IMR-90 (cell line): ENCODE measurements at regions not wholly inside any gene's neighbourhood (a gene's known extent, or its start where the extent isn't known, plus 50 kb on each side); places are given as distances from the start of the nearest gene placed in this dataset.

ENCODE experiments used
- ATAC-seq: fragments of 200-7000 bp; cut with Tn5 transposase; 2 replicates; pipeline ENCODE4 v1.9.1; 2020; ENCODE audit warnings: low read depth, mild to moderate bottlenecking, moderate library complexity
- BruUV-seq: library from RNA; stranded (reverse); fragments of 400-500 nt; replicated peaks from 2 replicates; lab custom pipeline; 2021; lab: Mats Ljungman, UMichigan
- CTCF ChIA-PET: fragments of 300-600 bp; formaldehyde crosslinking; extraction: SDS; loops from one replicate; lab custom pipeline; 2021; ENCODE audit warnings: antibody characterized with exemption; lab: Yijun Ruan, JAX
- POLR2A ChIA-PET: fragments of 300-600 bp; sonication (Branson Sonifier 250); formaldehyde crosslinking; loops from one replicate; lab custom pipeline; 2022; ENCODE audit warnings: antibody characterized with exemption; ENCODE audit not compliant: unreplicated experiment; lab: Charles Lee
- DNase-seq: peaks from one replicate; pipeline ENCODE4 v3.0.0; 2013
- H2AFZ ChIP-seq: replicated peaks from 2 replicates; pipeline ENCODE3; 2013; ENCODE audit warnings: low read length, mild to moderate bottlenecking; ENCODE audit not compliant: poor library complexity
- H2AK5ac ChIP-seq: 2 replicates; pipeline ENCODE4 v1.6.1; 2013; ENCODE audit warnings: low read depth, low read length, inconsistent platforms
- H2AK9ac ChIP-seq: replicated peaks from 2 replicates; pipeline ENCODE3; 2013; ENCODE audit warnings: mild to moderate bottlenecking, low read depth, low read length, moderate library complexity; ENCODE audit not compliant: poor library complexity
- H2BK120ac ChIP-seq: 2 replicates; pipeline ENCODE4 v1.6.1; 2013; ENCODE audit warnings: low read depth, low read length, inconsistent platforms
- H2BK15ac ChIP-seq: 3 replicates; pipeline ENCODE4 v1.6.1; 2013; ENCODE audit warnings: low read depth, low read length, inconsistent platforms
- H2BK20ac ChIP-seq: 2 replicates; pipeline ENCODE4 v1.6.1; 2013; ENCODE audit warnings: low read depth, mild to moderate bottlenecking, inconsistent platforms, low read length, moderate library complexity
- H2BK5ac ChIP-seq: 2 replicates; pipeline ENCODE4 v1.6.1; 2013; ENCODE audit warnings: mild to moderate bottlenecking, low read depth, low read length, inconsistent platforms; ENCODE audit not compliant: poor library complexity, severe bottlenecking
- H3K14ac ChIP-seq: replicated peaks from 2 replicates; pipeline ENCODE4 v1.6.1; 2013; ENCODE audit warnings: low read depth, low read length, inconsistent platforms
- H3K18ac ChIP-seq: 2 replicates; pipeline ENCODE4 v1.6.1; 2013; ENCODE audit warnings: low read depth, low read length, control low read depth
- H3K23ac ChIP-seq: 2 replicates; pipeline ENCODE4 v1.6.1; 2013; ENCODE audit warnings: low read depth, low read length, inconsistent platforms
- H3K27ac ChIP-seq: 2 replicates; pipeline ENCODE4 v1.5.1; 2013; ENCODE audit warnings: mild to moderate bottlenecking, control low read depth, low read length; ENCODE audit not compliant: insufficient read depth
- H3K27me3 ChIP-seq: 2 replicates; pipeline ENCODE4 v1.6.1; 2013; ENCODE audit warnings: low read length; ENCODE audit not compliant: control insufficient read depth, insufficient read depth
- H3K36me3 ChIP-seq: 2 replicates; pipeline ENCODE4 v1.6.1; 2013; ENCODE audit warnings: low read length, mixed read lengths; ENCODE audit not compliant: control insufficient read depth, insufficient read depth
- H3K4ac ChIP-seq: 2 replicates; pipeline ENCODE4 v1.6.1; 2013; ENCODE audit warnings: low read depth, low read length, inconsistent platforms
- H3K4me1 ChIP-seq: 2 replicates; pipeline ENCODE4 v1.6.1; 2013; ENCODE audit warnings: low read length, mixed read lengths; ENCODE audit not compliant: control insufficient read depth, insufficient read depth
- H3K4me2 ChIP-seq: 2 replicates; pipeline ENCODE4 v1.6.1; 2013; ENCODE audit warnings: low read depth, mild to moderate bottlenecking, control low read depth, low read length, moderate library complexity
- H3K4me3 ChIP-seq: 2 replicates; pipeline ENCODE4 v1.5.1; 2013; ENCODE audit warnings: low read depth, mild to moderate bottlenecking, control low read depth, low read length, moderate library complexity; ENCODE audit not compliant: insufficient read depth
- H3K56ac ChIP-seq: 2 replicates; pipeline ENCODE4 v1.6.1; 2013; ENCODE audit warnings: low read length, inconsistent platforms; ENCODE audit not compliant: insufficient read depth; ENCODE audit errors: extremely low read depth
- H3K79me1 ChIP-seq, 2 experiments: 2 replicates each; pipeline ENCODE4 v1.6.1; 2013; ENCODE audit warnings: low read length in 2 of 2, inconsistent platforms in 1 of 2, low read depth in 1 of 2
- H3K9ac ChIP-seq: 2 replicates; pipeline ENCODE4 v1.6.1; 2013; ENCODE audit warnings: low read depth, low read length, control low read depth
- H3K9me1 ChIP-seq: 2 replicates; pipeline ENCODE4 v1.6.1; 2013; ENCODE audit warnings: low read length, inconsistent platforms; ENCODE audit not compliant: insufficient read depth
- H3K9me3 ChIP-seq: 2 replicates; pipeline ENCODE4 v1.6.1; 2013; ENCODE audit warnings: low read length; ENCODE audit not compliant: control insufficient read depth, insufficient read depth
- H4K20me1 ChIP-seq: 2 replicates; pipeline ENCODE4 v1.6.1; 2013; ENCODE audit warnings: low read length, inconsistent platforms; ENCODE audit not compliant: insufficient read depth
- H4K5ac ChIP-seq: 2 replicates; pipeline ENCODE4 v1.6.1; 2013; ENCODE audit warnings: mild to moderate bottlenecking, low read depth, low read length, control low read depth
- H4K8ac ChIP-seq, 2 experiments: 2 replicates each; pipeline ENCODE4 v1.6.1; 2013; ENCODE audit warnings: low read depth in 2 of 2, low read length in 2 of 2, control low read depth in 1 of 2, inconsistent platforms in 1 of 2
- H4K91ac ChIP-seq: 2 replicates; pipeline ENCODE4 v1.6.1; 2013; ENCODE audit warnings: low read depth, low read length, inconsistent platforms; ENCODE audit not compliant: insufficient read depth
- RCOR1 ChIP-seq: IDR thresholded peaks from 2 replicates; pipeline ENCODE4 v1.6.1; 2012; ENCODE audit warnings: mild to moderate bottlenecking, low read length, improper control_type of control experiment; ENCODE audit not compliant: insufficient replicate concordance
- WGBS, 2 experiments: methylation state at CpG; one replicate each; pipeline versions ENCODE4 v1.1.5 to v1.1.7; 2013; ENCODE audit warnings: missing lambda C conversion rate in 2 of 2; ENCODE audit not compliant: insufficient read length in 1 of 2; ENCODE audit errors: extremely low coverage in 2 of 2; 5-methylcytosine and 5-hydroxymethylcytosine counted together
- dilution Hi-C: fragments of 300-500 bp; cut with HindIII; formaldehyde crosslinking; loops from one replicate; pipeline ENCODE4 v1.14.3; 2018; ENCODE audit warnings: low sequenced_read_pairs; ENCODE audit not compliant: unreplicated experiment
- in situ Hi-C: fragments of 300-500 bp; cut with MboI; formaldehyde crosslinking; loops from 3 replicates; pipeline ENCODE4 v1.14.3; 2019; ENCODE audit warnings: low sequenced_read_pairs, inconsistent platforms, mixed read lengths
- intact Hi-C: fragments of 100-400 bp; cut with micrococcal nuclease; formaldehyde crosslinking; loops from 2 replicates; pipeline ENCODE4 v1.10.0; 2022
- TF ChIP-seq, protein P1 (sequence below): conservative IDR thresholded peaks from 2 replicates; pipeline ENCODE4 v1.5.1; 2012; ENCODE audit warnings: mild to moderate bottlenecking, low read depth, low read length, improper control_type of control experiment

DNA sequence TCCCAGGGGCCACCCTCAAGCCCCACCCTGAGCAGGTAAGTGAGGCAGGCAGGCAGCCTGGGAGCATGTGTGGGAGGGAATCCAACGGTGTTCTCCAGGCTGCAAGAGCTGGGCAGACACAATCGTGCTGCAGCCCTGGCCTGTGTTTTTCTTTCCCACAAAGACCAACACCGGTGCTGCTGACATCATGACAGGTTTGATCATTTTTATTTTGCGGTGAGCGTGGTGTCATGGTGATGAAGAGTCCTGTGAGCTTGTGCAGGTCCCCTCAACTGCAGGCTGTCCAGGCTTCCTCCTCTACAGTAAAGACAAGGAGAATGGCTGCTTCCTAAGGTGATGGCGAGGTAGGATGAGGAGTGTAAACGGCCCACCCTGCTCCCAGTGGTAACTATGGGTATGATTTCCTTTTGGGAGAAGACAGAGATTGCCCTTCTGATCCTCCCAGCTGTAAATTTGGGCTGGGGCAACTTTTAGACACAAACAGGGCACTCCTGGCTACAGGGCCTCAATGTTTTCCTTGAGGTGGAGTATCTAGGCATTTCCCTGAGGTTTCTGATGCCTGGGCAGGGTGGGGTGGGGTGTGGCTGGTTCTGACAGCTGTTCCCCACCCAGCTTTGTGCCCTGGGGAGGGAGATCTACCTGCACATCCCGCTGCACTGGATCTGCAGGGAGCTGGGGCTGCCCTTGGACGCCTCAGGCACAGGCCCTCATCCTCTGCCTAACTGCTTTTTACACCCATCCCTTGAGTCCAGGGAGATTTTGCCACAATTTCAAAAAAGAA is 109.1 kb downstream of the VCPKMT start:
- POLR2A ChIA-PET: no interaction called here
- Histone ChIP-seq H2AK5ac (peak overlapping the region; percentile 54; the same call in 1 of the 2 replicates), H3K79me1 (peaks cover 0 to 14% of the 10 kb centered on the region in 2 experiments; a peak in 2 of 4 replicates)

More for the DNA sequence above, 109.1 kb downstream of the VCPKMT start:
- no peak overlapping the region for H2BK5ac ChIP-seq
- 33% methylated on average over 1 of the region's 9 CpGs; no CpG with 5 or more reads in 1 of the 2 experiments for WGBS, 2 experiments
- TF ChIP-seq, protein P1, sequence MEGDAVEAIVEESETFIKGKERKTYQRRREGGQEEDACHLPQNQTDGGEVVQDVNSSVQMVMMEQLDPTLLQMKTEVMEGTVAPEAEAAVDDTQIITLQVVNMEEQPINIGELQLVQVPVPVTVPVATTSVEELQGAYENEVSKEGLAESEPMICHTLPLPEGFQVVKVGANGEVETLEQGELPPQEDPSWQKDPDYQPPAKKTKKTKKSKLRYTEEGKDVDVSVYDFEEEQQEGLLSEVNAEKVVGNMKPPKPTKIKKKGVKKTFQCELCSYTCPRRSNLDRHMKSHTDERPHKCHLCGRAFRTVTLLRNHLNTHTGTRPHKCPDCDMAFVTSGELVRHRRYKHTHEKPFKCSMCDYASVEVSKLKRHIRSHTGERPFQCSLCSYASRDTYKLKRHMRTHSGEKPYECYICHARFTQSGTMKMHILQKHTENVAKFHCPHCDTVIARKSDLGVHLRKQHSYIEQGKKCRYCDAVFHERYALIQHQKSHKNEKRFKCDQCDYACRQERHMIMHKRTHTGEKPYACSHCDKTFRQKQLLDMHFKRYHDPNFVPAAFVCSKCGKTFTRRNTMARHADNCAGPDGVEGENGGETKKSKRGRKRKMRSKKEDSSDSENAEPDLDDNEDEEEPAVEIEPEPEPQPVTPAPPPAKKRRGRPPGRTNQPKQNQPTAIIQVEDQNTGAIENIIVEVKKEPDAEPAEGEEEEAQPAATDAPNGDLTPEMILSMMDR: 0 out of 2 replicates have a peak, but pooled peaks have one; percentile 3
- no peak for TF ChIP-seq RCOR1
- no peak overlapping the region for H3K9ac ChIP-seq
- H3K4me3 ChIP-seq: no peak overlapping the region
- no peak overlapping the region for H4K5ac ChIP-seq
- H3K18ac ChIP-seq: no peak overlapping the region
- no peaks in the 10 kb centered on the region for H3K36me3 ChIP-seq
- no peak overlapping the region for H3K27ac ChIP-seq
- H3K14ac ChIP-seq: 0 out of 2 replicates have a peak overlapping the region, but pooled peaks have one; percentile 0
- peak overlapping the region; percentile 20; the same call in 1 of the 2 replicates for H3K4ac ChIP-seq
- peak overlapping the region; percentile 52 for H2AFZ ChIP-seq
- no peaks in the 10 kb centered on the region for H3K9me3 ChIP-seq
- peaks cover 23% of the 10 kb centered on the region for H3K4me1 ChIP-seq
- H3K27me3 ChIP-seq: no peaks in the 10 kb centered on the region
- H2BK120ac ChIP-seq: no peak overlapping the region
- H4K20me1 ChIP-seq: no peaks in the 10 kb centered on the region
- H4K91ac ChIP-seq: peak overlapping the region; percentile 40
- in situ Hi-C loops (no loop called here), intact Hi-C loops (no loop called here), dilution Hi-C loops (no loop called here)
- CTCF ChIA-PET: no interaction called here
- H3K9me1 ChIP-seq: peaks cover 15% of the 10 kb centered on the region
- H2BK15ac ChIP-seq: no peak overlapping the region
- peak overlapping the region in 1 of 2 experiments; percentile 5; a peak in 1 of 4 replicates for H4K8ac ChIP-seq
- ATAC-seq (no peak), DNase-seq (no peak)
- BruUV-seq: no TSS peak
- H3K56ac ChIP-seq: no peak overlapping the region
- H3K23ac ChIP-seq: no peak overlapping the region
- H3K4me2 ChIP-seq: no peak overlapping the region
- H2BK20ac ChIP-seq: no peak overlapping the region
- no peak overlapping the region for H2AK9ac ChIP-seq
